PFSK-1 (cell line): ENCODE measurements at regions not wholly inside any gene's neighbourhood (a gene's known extent, or its start where the extent isn't known, plus 50 kb on each side); places are given as distances from the start of the nearest gene placed in this dataset.

Experiments
- FOXP2 ChIP-seq: optimal IDR thresholded peaks from 2 replicates; pipeline ENCODE3; 2011; ENCODE audit warnings: borderline replicate concordance, control low read depth, inconsistent platforms; ENCODE audit not compliant: insufficient read depth; ENCODE audit errors: extremely low read length, extremely low read depth
- POLR2AphosphoS5 ChIP-seq: IDR thresholded peaks from 2 replicates; pipeline ENCODE4 v1.6.1; 2012; ENCODE audit warnings: low read depth, mild to moderate bottlenecking, control low read depth, low read length, moderate library complexity
- REST ChIP-seq, 2 experiments: IDR thresholded peaks; 2 replicates each; pipeline versions ENCODE4 v1.6.1 to v1.8.0; 2011 to 2012; ENCODE audit warnings: low read depth in 2 of 2, low read length in 2 of 2, control low read depth in 1 of 2, inconsistent platforms in 1 of 2, mild to moderate bottlenecking in 1 of 2, moderate library complexity in 1 of 2; ENCODE audit not compliant: insufficient read depth in 1 of 2
- SIN3A ChIP-seq: IDR thresholded peaks from 2 replicates; pipeline ENCODE4 v1.6.1; 2012; ENCODE audit warnings: mild to moderate bottlenecking, low read length, moderate library complexity, borderline replicate concordance; ENCODE audit not compliant: insufficient read depth
- TAF1 ChIP-seq: IDR thresholded peaks from 2 replicates; pipeline ENCODE4 v1.6.1; 2012; ENCODE audit warnings: low read length, control low read depth, borderline replicate concordance; ENCODE audit not compliant: insufficient read depth

- no peak for TF ChIP-seq TAF1
- no peak for TF ChIP-seq SIN3A
- TF ChIP-seq REST (IDR thresholded peaks at IDR 0.05; ENCODE audit: insufficient read depth in 1 of 2, low read depth in 2 of 2, low read length in 2 of 2), result no peak
- no peak for TF ChIP-seq FOXP2
- no peak for TF ChIP-seq POLR2AphosphoS5
Measured at GRCh38 chr5:29990681-29991080, 1202.8 kb upstream of the CDH6 start.

GRCh38 chr5:29984156-29984540 lies 1209.3 kb upstream of the CDH6 start:
- no peak for TF ChIP-seq FOXP2
- TF ChIP-seq TAF1, result no peak
- no peak for TF ChIP-seq REST (IDR thresholded peaks at IDR 0.05; ENCODE audit: insufficient read depth in 1 of 2, low read depth in 2 of 2, low read length in 2 of 2)
- no peak for TF ChIP-seq SIN3A
- TF ChIP-seq POLR2AphosphoS5, result no peak

GRCh38 chr5:29983528-29984155 lies 1209.8 kb upstream of the CDH6 start:
- no peak for TF ChIP-seq SIN3A
- no peak for TF ChIP-seq FOXP2
- no peak for TF ChIP-seq TAF1
- no peak for TF ChIP-seq REST (IDR thresholded peaks at IDR 0.05; ENCODE audit: insufficient read depth in 1 of 2, low read depth in 2 of 2, low read length in 2 of 2)
- no peak for TF ChIP-seq POLR2AphosphoS5

GRCh38 chr5:29982457-29982856 lies 1211.0 kb upstream of the CDH6 start:
- no peak for TF ChIP-seq FOXP2
- TF ChIP-seq REST (IDR thresholded peaks at IDR 0.05; ENCODE audit: insufficient read depth in 1 of 2, low read depth in 2 of 2, low read length in 2 of 2), result no peak
- TF ChIP-seq POLR2AphosphoS5, result no peak
- no peak for TF ChIP-seq TAF1
- no peak for TF ChIP-seq SIN3A
